ENCODE measurements at regions not wholly inside any gene's neighbourhood (a gene's known extent, or its start where the extent isn't known, plus 50 kb on each side); places are given as distances from the start of the nearest gene placed in this dataset.
"Not testable (repeated sequence)": the region's sequence is repeated elsewhere in the genome, so short reads cannot be mapped to it uniquely, and the experiment has no call there.

DNA sequence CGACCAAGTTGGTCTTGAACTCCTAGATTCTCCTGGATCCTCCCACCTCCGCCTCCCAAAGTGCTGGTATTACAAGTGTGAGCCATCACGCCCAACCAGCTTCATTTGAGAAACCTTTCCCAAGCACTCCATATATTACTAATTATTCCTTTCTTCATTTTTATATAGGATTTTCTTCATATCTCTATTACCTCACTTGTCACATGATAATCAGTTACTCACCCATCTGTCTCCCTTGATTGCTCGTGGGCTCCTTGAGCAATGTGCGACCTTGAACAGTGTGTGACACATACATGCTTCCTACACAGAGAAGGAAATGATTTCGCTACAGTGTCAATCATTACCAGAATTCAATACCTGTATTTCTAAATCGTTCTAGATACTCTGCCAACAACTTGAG, 110.7 kb upstream of the C2CD4B start:
- Histone ChIP-seq H3K27ac (ENCODE audit: low read length) (no peak overlapping the region), H3K4me1 (ENCODE audit: insufficient read depth, low read length) (no peaks in the 10 kb centered on the region), H3K27me3 (ENCODE audit: insufficient read depth, low read length) (no peaks in the 10 kb centered on the region), H3K4me3 (ENCODE audit: low read length) (no peak overlapping the region), H3K36me3 (ENCODE audit: insufficient read depth, low read depth, low read length) (no peaks in the 10 kb centered on the region), H3K9ac (ENCODE audit: low read depth, low read length) (no peak overlapping the region), H3K9me3 (ENCODE audit: insufficient read depth, low read depth, low read length) (peaks cover 9% of the 10 kb centered on the region; the same call in 1 of the 2 replicates)

DNA sequence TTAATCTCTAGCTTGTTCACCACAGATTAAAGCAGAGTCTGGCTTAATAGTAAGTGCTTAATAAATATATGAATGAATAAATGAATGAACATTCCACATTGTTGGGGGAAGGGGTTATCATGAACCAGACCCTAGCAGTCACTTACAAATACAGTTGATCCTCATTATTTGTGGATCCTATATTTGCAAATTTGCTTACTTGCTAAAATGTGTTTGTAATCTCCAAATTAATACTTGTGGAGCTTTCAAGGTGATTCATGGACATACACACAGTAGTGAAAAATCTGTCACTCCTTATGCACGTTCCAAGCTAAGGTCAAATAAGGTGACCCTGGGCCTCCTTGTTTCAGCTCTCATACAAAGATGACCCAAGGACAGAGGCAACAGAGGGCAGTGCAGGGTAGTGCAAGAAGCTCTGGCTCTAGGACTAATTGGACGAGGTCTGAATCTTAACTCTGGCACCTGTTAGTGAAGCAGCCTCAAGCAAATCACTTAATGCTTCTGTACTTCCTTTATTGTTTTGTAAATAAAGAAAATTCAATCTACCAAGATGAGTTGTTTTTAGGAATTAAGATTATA, 112.8 kb upstream of the C2CD4B start:
- H3K4me3 ChIP-seq (ENCODE audit: low read length) = no peak overlapping the region
- no peak overlapping the region for H3K27ac ChIP-seq (ENCODE audit: low read length)
- no peaks in the 10 kb centered on the region for H3K9me3 ChIP-seq (ENCODE audit: insufficient read depth, low read depth, low read length)
- H3K36me3 ChIP-seq (ENCODE audit: insufficient read depth, low read depth, low read length) = no peaks in the 10 kb centered on the region
- H3K27me3 ChIP-seq (ENCODE audit: insufficient read depth, low read length) = no peaks in the 10 kb centered on the region
- no peaks in the 10 kb centered on the region for H3K4me1 ChIP-seq (ENCODE audit: insufficient read depth, low read length)
- H3K9ac ChIP-seq (ENCODE audit: low read depth, low read length) = no peak overlapping the region

- Histone ChIP-seq H3K4me3 (ENCODE audit: low read length) (no peak overlapping the region), H3K27ac (ENCODE audit: low read length) (no peak overlapping the region), H3K4me1 (ENCODE audit: insufficient read depth, low read length) (no peaks in the 10 kb centered on the region), H3K27me3 (ENCODE audit: insufficient read depth, low read length) (no peaks in the 10 kb centered on the region), H3K9me3 (ENCODE audit: insufficient read depth, low read depth, low read length) (no peaks in the 10 kb centered on the region), H3K36me3 (ENCODE audit: insufficient read depth, low read depth, low read length) (no peaks in the 10 kb centered on the region), H3K9ac (ENCODE audit: low read depth, low read length) (no peak overlapping the region)
Measured at GRCh38 chr15:62278534-62278933, 113.4 kb upstream of the C2CD4B start.

DNA sequence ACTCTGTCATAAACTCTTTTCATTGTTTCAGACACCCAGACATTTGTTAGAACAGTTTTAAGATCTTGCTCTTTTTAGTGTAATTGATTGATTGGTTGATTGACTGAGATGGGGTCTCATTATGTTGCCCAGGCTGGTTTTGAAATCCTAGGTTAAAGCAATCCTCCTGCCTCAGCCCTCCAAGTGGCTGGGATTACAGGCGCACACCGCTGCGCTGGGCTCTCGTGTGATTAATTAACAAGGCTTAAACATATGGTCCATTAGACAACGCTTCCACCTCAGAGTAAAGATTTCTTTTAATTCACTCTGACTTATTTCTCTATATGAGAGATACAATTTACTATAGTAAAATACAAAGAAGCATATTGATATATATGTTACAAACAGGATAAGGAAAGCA, 114.0 kb upstream of the C2CD4B start:
- no peaks in the 10 kb centered on the region for H3K36me3 ChIP-seq (ENCODE audit: insufficient read depth, low read depth, low read length)
- H3K9ac ChIP-seq (ENCODE audit: low read depth, low read length) = no peak overlapping the region
- no peaks in the 10 kb centered on the region for H3K9me3 ChIP-seq (ENCODE audit: insufficient read depth, low read depth, low read length)
- H3K27me3 ChIP-seq (ENCODE audit: insufficient read depth, low read length) = no peaks in the 10 kb centered on the region
- no peak overlapping the region for H3K4me3 ChIP-seq (ENCODE audit: low read length)
- H3K27ac ChIP-seq (ENCODE audit: low read length) = no peak overlapping the region
- H3K4me1 ChIP-seq (ENCODE audit: insufficient read depth, low read length) = no peaks in the 10 kb centered on the region

- H3K4me3 ChIP-seq (ENCODE audit: low read length) = no peak overlapping the region
- no peak overlapping the region for H3K9ac ChIP-seq (ENCODE audit: low read depth, low read length)
- no peaks in the 10 kb centered on the region for H3K9me3 ChIP-seq (ENCODE audit: insufficient read depth, low read depth, low read length)
- H3K4me1 ChIP-seq (ENCODE audit: insufficient read depth, low read length) = no peaks in the 10 kb centered on the region
- H3K27ac ChIP-seq (ENCODE audit: low read length) = no peak overlapping the region
- H3K27me3 ChIP-seq (ENCODE audit: insufficient read depth, low read length) = no peaks in the 10 kb centered on the region
- no peaks in the 10 kb centered on the region for H3K36me3 ChIP-seq (ENCODE audit: insufficient read depth, low read depth, low read length)
Measured at GRCh38 chr15:62280625-62281024, 115.5 kb upstream of the C2CD4B start.

GRCh38 chr15:62281801-62282200, 116.7 kb upstream of the C2CD4B start:
- H3K27me3 ChIP-seq (ENCODE audit: insufficient read depth, low read length); H3K4me3 ChIP-seq (ENCODE audit: low read length); H3K27ac ChIP-seq (ENCODE audit: low read length); H3K4me1 ChIP-seq (ENCODE audit: insufficient read depth, low read length); H3K9ac ChIP-seq (ENCODE audit: low read depth, low read length); H3K9me3 ChIP-seq (ENCODE audit: insufficient read depth, low read depth, low read length); H3K36me3 ChIP-seq (ENCODE audit: insufficient read depth, low read depth, low read length): not testable (repeated sequence)

DNA sequence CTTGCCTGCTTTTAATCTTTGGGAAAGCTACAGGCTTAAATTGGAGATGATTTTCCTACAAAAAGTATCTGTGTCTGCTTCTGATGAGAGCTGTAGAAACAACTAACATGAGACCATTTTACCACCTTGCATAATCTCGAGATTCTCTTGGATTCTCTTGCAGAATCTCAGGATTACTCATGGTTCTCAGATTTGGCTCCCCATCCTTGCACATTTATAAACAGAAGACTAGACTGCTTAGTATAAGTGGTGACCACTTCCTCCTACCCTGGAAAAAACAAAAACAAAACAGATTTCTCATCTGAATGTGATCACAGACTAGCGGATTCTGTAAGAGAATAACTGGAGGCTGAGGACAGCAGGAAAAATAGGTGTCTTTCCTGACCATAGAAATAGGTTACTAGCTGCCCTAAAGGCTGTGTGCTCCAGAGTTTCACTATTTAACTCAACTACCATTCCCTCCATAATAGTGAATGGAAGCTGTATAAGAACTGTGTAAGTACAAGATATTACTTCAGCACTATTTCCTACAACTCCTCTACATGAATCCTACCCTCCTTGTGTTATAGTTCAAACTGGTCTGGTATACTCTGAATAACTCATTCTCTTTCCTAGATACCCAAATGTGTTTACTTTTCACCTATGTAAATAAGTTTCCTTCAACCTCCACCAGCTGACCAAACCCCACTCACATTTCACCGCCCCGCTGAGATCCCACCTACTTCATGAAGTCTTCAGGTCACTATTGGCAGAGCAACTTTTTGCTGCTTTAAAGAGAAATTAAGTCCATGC, 122.2 kb upstream of the C2CD4B start:
- Histone ChIP-seq H3K27me3 (ENCODE audit: insufficient read depth, low read length) (no peaks in the 10 kb centered on the region), H3K4me3 (ENCODE audit: low read length) (no peak overlapping the region), H3K9me3 (ENCODE audit: insufficient read depth, low read depth, low read length) (no peaks in the 10 kb centered on the region), H3K4me1 (ENCODE audit: insufficient read depth, low read length) (peaks cover 3% of the 10 kb centered on the region; the same call in 1 of the 2 replicates), H3K9ac (ENCODE audit: low read depth, low read length) (no peak overlapping the region), H3K36me3 (ENCODE audit: insufficient read depth, low read depth, low read length) (no peaks in the 10 kb centered on the region), H3K27ac (ENCODE audit: low read length) (no peak overlapping the region)

DNA sequence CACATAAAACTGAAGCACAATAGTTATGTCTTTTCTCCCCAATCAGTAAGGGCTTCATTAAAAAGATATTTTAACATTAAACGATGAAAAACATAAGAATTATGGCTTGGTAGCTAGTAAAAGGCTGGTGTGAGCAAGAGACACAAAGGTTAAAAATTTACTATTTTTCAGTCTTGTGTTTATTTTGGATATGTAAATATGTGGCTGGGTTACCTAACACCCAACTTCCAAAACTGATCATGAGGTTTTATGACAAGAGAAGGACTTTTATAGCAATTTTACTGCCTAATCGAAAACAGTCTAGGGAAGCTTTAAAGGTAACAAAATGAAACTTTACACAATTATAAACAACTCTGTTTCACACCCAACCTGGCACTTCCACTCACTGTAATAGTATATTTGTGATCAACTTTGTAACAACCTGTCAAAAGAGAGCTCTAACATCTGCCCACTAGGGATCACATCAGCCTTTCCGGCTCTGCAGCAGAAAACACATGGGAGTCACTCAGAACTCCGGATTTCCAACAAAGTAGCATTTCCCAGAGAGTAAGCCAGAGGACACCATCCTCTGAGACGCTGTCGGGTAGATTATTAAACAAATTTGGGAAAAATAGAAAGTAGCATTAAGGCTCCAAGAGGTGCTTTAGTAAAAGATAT, 123.4 kb upstream of the C2CD4B start:
- no peak overlapping the region for H3K27ac ChIP-seq (ENCODE audit: low read length)
- H3K9me3 ChIP-seq (ENCODE audit: insufficient read depth, low read depth, low read length) = no peaks in the 10 kb centered on the region
- peaks cover 3% of the 10 kb centered on the region; the same call in 1 of the 2 replicates for H3K4me1 ChIP-seq (ENCODE audit: insufficient read depth, low read length)
- no peak overlapping the region for H3K4me3 ChIP-seq (ENCODE audit: low read length)
- H3K9ac ChIP-seq (ENCODE audit: low read depth, low read length) = no peak overlapping the region
- H3K27me3 ChIP-seq (ENCODE audit: insufficient read depth, low read length) = no peaks in the 10 kb centered on the region
- no peaks in the 10 kb centered on the region for H3K36me3 ChIP-seq (ENCODE audit: insufficient read depth, low read depth, low read length)

DNA sequence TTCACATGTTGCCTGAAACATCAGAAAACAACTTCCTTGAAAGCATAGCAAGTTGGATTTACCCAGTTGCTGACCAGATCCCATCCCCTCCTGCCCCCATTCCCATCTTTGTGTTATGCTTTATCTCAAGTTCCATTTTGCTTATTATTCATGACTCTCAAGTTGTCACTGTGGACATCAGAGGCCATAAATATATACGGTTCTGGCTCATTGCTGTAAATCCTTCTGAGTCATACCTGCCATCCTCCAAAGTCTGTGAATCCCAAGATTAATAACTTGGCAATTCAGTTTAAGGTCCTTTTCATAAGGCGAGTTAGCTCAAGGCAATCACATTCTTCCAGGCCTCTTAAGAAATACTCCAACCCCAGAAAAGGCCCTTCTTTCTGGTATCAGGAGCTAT, 126.2 kb upstream of the C2CD4B start:
- Histone ChIP-seq H3K9me3 (ENCODE audit: insufficient read depth, low read depth, low read length) (no peaks in the 10 kb centered on the region), H3K36me3 (ENCODE audit: insufficient read depth, low read depth, low read length) (no peaks in the 10 kb centered on the region), H3K27ac (ENCODE audit: low read length) (no peak overlapping the region), H3K4me3 (ENCODE audit: low read length) (no peak overlapping the region), H3K27me3 (ENCODE audit: insufficient read depth, low read length) (no peaks in the 10 kb centered on the region), H3K4me1 (ENCODE audit: insufficient read depth, low read length) (peaks cover 15% of the 10 kb centered on the region), H3K9ac (ENCODE audit: low read depth, low read length) (no peak overlapping the region)

- Histone ChIP-seq H3K4me3 (ENCODE audit: low read length) (peak overlapping the region; percentile 37; the same call in 1 of the 2 replicates), H3K9ac (ENCODE audit: low read depth, low read length) (peak overlapping the region; percentile 58; the same call in 1 of the 2 replicates), H3K9me3 (ENCODE audit: insufficient read depth, low read depth, low read length) (no peaks in the 10 kb centered on the region), H3K4me1 (ENCODE audit: insufficient read depth, low read length) (peaks cover 24% of the 10 kb centered on the region), H3K27ac (ENCODE audit: low read length) (peak overlapping the region; percentile 8), H3K36me3 (ENCODE audit: insufficient read depth, low read depth, low read length) (no peaks in the 10 kb centered on the region), H3K27me3 (ENCODE audit: insufficient read depth, low read length) (no peaks in the 10 kb centered on the region)
Measured at GRCh38 chr15:62296756-62297507, 131.8 kb upstream of the C2CD4B start.

- peak overlapping the region; percentile 58; the same call in 1 of the 2 replicates for H3K9ac ChIP-seq (ENCODE audit: low read depth, low read length)
- H3K27ac ChIP-seq (ENCODE audit: low read length) = no peak overlapping the region
- no peaks in the 10 kb centered on the region for H3K9me3 ChIP-seq (ENCODE audit: insufficient read depth, low read depth, low read length)
- H3K4me1 ChIP-seq (ENCODE audit: insufficient read depth, low read length) = peaks cover 24% of the 10 kb centered on the region
- no peaks in the 10 kb centered on the region for H3K27me3 ChIP-seq (ENCODE audit: insufficient read depth, low read length)
- H3K36me3 ChIP-seq (ENCODE audit: insufficient read depth, low read depth, low read length) = no peaks in the 10 kb centered on the region
- H3K4me3 ChIP-seq (ENCODE audit: low read length) = no peak overlapping the region
Measured at GRCh38 chr15:62297522-62297921, 132.4 kb upstream of the C2CD4B start.

Data from iPS-20b (cell line).